Peyer's patch (tissue), 4 donors: ENCODE measurements at regions not wholly inside any gene's neighbourhood (a gene's known extent, or its start where the extent isn't known, plus 50 kb on each side); places are given as distances from the start of the nearest gene placed in this dataset.

ENCODE experiments used
- DNase-seq, 3 donors: peaks; one replicate each; pipeline ENCODE4 v3.0.0-alpha.2; 2017 to 2019
- H3K27ac ChIP-seq, 4 donors: fragments of 200-600 bp; sonication (generic); one replicate each; pipeline ENCODE4 v1.5.1; 2016 to 2019
- H3K27me3 ChIP-seq, 2 donors: fragments of 200-600 bp; sonication (generic); one replicate each; pipeline ENCODE4 v1.5.1; 2019
- H3K36me3 ChIP-seq, 3 donors: fragments of 200-600 bp; sonication (generic); one replicate each; pipeline ENCODE4 v1.5.1; 2016 to 2019
- H3K4me1 ChIP-seq, 4 donors: fragments of 200-600 bp; sonication (generic); one replicate each; pipeline ENCODE4 v1.5.1; 2016 to 2019
- H3K4me3 ChIP-seq, 4 donors: fragments of 200-600 bp; sonication (generic); 1 replicate in 3 of 4; 2 replicates in 1 of 4; pipeline ENCODE4 v1.5.1; 2016 to 2019; ENCODE audit warnings: mild to moderate bottlenecking in 1 of 4
- H3K9me3 ChIP-seq, 4 donors: fragments of 200-600 bp; sonication (generic); one replicate each; pipeline ENCODE4 v1.5.1; 2016 to 2019; ENCODE audit warnings: mild to moderate bottlenecking in 1 of 4
- CTCF ChIP-seq, 6 experiments: fragments of 450-650 bp in 4 of 6; fragments of 200-600 bp in 2 of 6; sonication (generic) in 1 of 6; IDR thresholded peaks; one replicate each; pipeline ENCODE4 v1.5.1; 2017 to 2019; ENCODE audit warnings: antibody characterized with exemption in 6 of 6, mild to moderate bottlenecking in 3 of 6, moderate library complexity in 1 of 6
- POLR2A ChIP-seq, 2 donors: fragments of 450-650 bp; IDR thresholded peaks; one replicate each; pipeline ENCODE4 v1.5.1; 2017; ENCODE audit warnings: antibody characterized with exemption in 2 of 2, mild to moderate bottlenecking in 2 of 2, moderate library complexity in 2 of 2

GRCh38 chr6:68443704-68444103 is 191.4 kb upstream of the ADGRB3 start:
- Histone ChIP-seq H3K36me3 (no peaks in the 10 kb centered on the region), H3K9me3 (no peaks in the 10 kb centered on the region), H3K4me1 (no peaks in the 10 kb centered on the region), H3K4me3 (no peak overlapping the region), H3K27me3 (no peaks in the 10 kb centered on the region), H3K27ac (no peak overlapping the region)
- TF ChIP-seq POLR2A (IDR thresholded peaks at IDR 0.05) (no peak), CTCF (IDR thresholded peaks at IDR 0.05) (no peak)
- DNase-seq: no peak

DNA sequence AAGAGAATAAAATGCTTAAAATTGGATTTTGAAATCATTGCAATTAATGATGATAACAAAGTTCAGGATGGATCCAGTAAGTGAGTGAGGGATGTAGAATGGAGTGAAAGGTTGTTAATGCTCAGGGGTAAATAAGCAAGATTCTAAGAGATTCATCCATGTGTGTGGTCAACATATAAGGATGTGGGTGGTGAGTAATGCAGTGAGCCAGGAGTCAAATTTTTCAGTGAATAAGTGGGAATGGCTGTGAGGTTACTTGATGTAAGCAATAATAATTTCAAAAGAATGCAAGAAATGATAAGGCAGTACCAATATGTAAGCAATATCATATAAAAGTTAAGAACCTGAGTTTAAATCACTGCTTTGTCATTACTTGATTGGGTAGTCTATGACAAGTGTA is 207.5 kb upstream of the ADGRB3 start:
- Histone ChIP-seq H3K27ac (no peak overlapping the region), H3K27me3 (no peaks in the 10 kb centered on the region), H3K36me3 (no peaks in the 10 kb centered on the region), H3K4me3 (no peak overlapping the region), H3K9me3 (no peaks in the 10 kb centered on the region), H3K4me1 (no peaks in the 10 kb centered on the region)
- DNase-seq: no peak
- TF ChIP-seq POLR2A (IDR thresholded peaks at IDR 0.05) (no peak), CTCF (IDR thresholded peaks at IDR 0.05) (no peak)

DNA sequence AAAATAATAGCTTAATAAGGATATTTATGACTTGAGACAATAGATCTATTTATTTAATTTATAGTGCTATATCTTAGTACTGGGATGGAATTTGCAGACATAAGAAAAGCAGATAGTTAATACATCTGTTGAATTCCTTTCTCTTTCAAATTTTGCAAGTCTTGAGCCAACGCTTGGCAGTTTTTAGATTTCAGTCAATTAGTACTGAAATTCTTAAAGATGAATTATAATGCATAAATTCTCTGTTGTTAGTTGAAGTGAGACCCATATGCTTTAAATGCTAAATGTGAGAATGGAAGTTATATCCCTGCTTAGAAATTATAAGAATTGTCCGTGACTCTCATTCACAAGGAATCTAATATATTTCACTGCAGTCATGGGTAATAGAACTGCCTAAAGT is 225.1 kb upstream of the ADGRB3 start:
- TF ChIP-seq CTCF (IDR thresholded peaks at IDR 0.05): no peak
- no peak for TF ChIP-seq POLR2A (IDR thresholded peaks at IDR 0.05)
- H3K27me3 ChIP-seq: no peaks in the 10 kb centered on the region
- no peaks in the 10 kb centered on the region for H3K36me3 ChIP-seq
- no peak overlapping the region for H3K4me3 ChIP-seq
- no peaks in the 10 kb centered on the region for H3K4me1 ChIP-seq
- H3K9me3 ChIP-seq: peaks cover 0 to 3% (median 0%) of the 10 kb centered on the region in 4 donors
- no peak overlapping the region for H3K27ac ChIP-seq
- DNase-seq: no peak

GRCh38 chr6:68400396-68400795 is 234.7 kb upstream of the ADGRB3 start:
- Histone ChIP-seq H3K4me3 (no peak overlapping the region), H3K27ac (no peak overlapping the region), H3K27me3 (no peaks in the 10 kb centered on the region), H3K4me1 (no peaks in the 10 kb centered on the region), H3K9me3 (no peaks in the 10 kb centered on the region), H3K36me3 (no peaks in the 10 kb centered on the region)
- no peak for DNase-seq
- TF ChIP-seq CTCF (IDR thresholded peaks at IDR 0.05) (no peak), POLR2A (IDR thresholded peaks at IDR 0.05) (no peak)

- Histone ChIP-seq H3K27ac (no peak overlapping the region), H3K36me3 (no peaks in the 10 kb centered on the region), H3K4me1 (no peaks in the 10 kb centered on the region), H3K9me3 (no peaks in the 10 kb centered on the region), H3K27me3 (no peaks in the 10 kb centered on the region), H3K4me3 (no peak overlapping the region)
- no peak for DNase-seq
- TF ChIP-seq POLR2A (IDR thresholded peaks at IDR 0.05) (no peak), CTCF (IDR thresholded peaks at IDR 0.05) (no peak)
These were observed 243.1 kb upstream of the ADGRB3 start for GRCh38 chr6:68391953-68392352.

- Histone ChIP-seq H3K27me3 (no peaks in the 10 kb centered on the region), H3K27ac (no peak overlapping the region), H3K9me3 (no peaks in the 10 kb centered on the region), H3K4me1 (no peaks in the 10 kb centered on the region), H3K4me3 (no peak overlapping the region), H3K36me3 (no peaks in the 10 kb centered on the region)
- no peak for DNase-seq
- no peak for TF ChIP-seq CTCF (IDR thresholded peaks at IDR 0.05)
- no peak for TF ChIP-seq POLR2A (IDR thresholded peaks at IDR 0.05)
These were observed 262.1 kb upstream of the ADGRB3 start for GRCh38 chr6:68372991-68373390.
